ENCODE measurements at regions not wholly inside any gene's neighbourhood (a gene's known extent, or its start where the extent isn't known, plus 50 kb on each side); places are given as distances from the start of the nearest gene placed in this dataset.

DNA sequence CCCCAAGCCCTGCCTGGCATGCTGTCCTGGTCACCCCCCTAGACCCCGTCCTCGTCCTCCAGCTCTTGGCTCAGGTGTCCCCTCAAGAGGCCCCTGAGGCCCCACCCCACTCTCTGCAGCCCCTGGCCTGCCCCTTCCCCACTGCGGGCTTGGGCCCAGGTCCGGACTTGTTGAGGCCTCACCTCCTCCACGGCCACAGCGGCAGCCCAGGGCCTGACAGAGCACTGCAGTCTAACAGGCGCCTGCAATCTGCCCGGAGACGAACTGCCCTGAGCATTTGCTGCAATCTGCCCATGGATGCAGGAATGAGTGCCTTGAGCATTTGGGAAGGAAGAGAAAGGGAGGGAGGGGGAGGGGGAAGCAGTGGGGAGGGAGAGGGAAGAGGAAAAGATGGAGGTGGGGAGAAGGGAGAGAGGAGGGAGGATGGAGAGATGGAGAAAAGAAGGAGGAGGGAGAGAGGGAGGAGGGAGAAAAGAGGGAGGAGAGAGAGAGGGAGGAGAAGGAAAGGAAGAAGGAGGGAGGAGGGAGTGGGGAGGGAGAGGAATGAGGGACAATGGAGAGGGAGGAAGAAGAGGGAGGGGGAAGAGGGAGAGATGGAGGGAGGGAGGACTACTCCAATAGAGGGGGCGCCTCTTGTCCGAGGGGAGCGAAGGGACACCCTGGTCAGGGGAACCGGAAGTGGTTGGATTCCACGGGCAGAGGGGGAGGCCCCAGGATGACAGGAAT, 73.9 kb downstream of the PDGFA start:
- in situ Hi-C loops (cut with MboI; ENCODE audit: low pct_unique_long_range_greater_than_20kb, low sequenced_read_pairs) = no loop called here
- no peak for DNase-seq

GRCh38 chr7:446289-446935, 73.2 kb downstream of the PDGFA start:
- no peak for DNase-seq
- in situ Hi-C loops (cut with MboI; ENCODE audit: low pct_unique_long_range_greater_than_20kb, low sequenced_read_pairs) = no loop called here

Measured in KBM-7 (cell line).